HL-60/S4 (cell line): ENCODE measurements at regions not wholly inside any gene's neighbourhood (a gene's known extent, or its start where the extent isn't known, plus 50 kb on each side); places are given as distances from the start of the nearest gene placed in this dataset.

Experiments
- in situ Hi-C: fragments of 300-500 bp; cut with MboI; formaldehyde crosslinking; loops from 2 replicates; pipeline ENCODE4 v1.14.3; 2022; ENCODE audit warnings: low sequenced_read_pairs

DNA sequence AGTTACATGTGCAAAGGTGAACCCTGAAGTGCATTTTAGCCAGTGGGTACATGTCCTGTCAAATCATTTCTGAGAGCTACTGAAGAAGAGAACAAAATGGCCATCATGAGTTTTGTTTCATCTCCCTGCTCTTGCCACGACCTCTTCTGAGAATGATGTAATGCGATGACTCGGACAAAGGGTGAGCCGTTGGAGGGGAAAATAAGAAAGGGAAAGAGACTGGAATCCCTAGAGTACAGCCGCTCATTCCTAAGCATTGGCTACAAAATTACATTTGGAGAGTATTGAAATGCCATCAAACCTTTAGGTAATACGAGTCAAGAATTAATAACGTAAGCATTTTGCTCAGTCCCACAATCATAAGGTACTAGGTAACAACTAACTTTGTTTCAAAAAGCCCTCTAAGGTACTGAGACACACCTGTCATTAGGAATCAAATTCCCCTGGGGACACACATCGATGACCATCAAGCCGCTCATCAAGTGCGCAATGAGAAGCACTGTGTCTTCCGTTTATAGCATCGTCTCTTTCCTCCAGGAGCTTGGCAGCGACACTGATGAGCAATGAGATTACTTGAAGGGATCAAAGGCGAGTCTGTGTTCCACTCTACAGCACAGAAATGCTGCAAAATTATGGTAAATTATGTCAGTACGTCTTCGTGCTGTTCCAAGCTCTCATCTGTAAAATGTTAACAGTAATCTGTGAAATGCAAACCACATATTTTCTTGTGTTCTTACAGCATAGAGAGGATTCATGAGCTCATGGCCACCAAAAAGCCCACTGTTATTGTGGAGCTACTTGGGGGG lies 97.3 kb upstream of the PIEZO2 start:
- in situ Hi-C loops: no loop called here

DNA sequence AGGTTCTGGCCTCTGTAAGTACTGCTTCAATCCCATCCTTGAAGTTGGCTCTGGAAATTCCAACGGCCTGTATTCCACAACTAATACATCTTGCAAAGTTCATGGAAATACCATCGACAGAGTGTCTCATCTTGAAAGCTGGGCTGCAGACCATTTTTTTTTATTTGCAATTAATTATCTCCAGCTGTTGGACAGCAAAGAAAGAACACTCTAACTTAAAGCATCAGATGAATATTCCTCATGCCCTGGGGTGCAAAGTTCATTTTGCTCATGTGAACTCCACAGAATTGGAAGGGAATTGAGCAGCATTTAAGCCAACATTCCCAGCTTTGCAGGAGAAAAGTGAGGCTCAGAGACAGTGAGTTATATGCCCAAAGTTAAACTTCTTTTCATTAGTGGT lies 96.5 kb upstream of the PIEZO2 start:
- in situ Hi-C loops: no loop called here

DNA sequence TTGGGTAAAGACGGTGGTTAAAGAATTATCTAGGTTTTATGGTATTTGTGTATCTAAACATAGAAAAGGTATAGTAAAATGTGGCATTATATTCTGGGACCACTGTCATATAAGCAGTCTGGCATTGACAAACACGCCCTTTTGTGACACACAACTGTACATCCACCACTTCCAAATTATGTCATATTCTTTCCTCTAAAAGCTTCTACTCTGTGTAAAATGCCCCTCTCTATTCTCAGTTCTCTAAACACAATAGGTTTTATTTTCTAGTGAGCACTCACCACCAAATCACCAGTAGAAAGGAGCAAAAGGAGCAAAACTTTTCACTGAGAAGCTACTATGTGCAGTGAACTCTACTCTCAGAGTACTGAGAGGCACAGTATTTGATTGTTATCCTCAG lies 88.1 kb upstream of the PIEZO2 start:
- in situ Hi-C loops: no loop called here

DNA sequence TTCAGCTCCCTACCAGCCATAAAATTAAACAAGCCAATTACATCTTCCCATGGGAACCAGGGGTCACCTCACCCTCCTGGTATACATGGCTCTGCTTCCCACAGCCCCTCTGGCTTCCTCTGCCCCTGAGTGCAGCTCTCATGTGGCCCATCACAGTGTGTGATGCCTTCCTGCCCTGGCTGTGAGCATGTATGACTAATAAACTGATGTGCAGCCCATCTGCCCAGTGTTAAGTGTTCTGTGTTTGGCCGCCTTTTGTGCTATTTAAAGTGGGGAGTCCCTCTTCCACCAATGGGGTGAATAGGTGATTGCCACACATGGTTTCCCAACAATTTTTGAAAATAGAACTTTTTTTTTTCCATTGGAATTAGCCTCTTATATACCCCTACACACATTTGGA lies 87.7 kb upstream of the PIEZO2 start:
- in situ Hi-C loops: no loop called here

DNA sequence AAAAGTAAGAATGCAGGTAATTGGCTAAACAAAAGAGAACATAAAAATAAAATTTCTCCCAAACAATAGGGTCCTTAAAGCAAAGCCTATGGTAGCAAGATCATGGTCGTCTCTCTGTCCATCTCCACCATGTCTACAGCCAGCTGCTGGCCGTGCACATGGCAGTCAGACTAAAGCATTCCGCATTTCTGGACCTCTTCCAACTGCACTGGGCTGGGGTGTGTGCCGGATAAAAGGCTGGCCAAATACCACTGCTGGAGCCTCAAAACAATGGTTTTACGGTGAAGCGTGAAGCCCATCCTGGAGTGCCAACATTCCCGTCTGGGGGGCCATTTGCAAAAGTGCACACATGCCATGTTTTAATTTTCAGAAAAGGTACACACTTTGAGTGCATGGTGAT lies 74.8 kb upstream of the PIEZO2 start:
- in situ Hi-C loops: no loop called here

DNA sequence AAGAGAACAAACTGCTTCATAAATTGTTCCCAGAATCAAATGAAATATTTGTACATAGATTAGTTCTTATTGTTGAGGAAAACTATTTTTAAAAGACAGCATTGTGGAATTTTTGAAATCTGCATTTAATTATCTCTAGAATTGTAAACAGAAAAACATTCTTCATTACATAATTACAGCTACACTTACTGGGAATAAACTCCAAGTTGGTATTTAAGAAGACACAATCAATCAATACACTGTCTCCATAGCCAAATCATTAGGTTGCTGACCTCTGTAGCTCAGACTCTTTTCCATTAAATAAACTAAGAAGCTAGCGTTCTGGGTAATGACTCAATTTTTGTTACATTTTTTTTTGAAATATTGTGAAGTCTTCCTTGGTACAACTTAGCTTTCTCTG lies 70.2 kb upstream of the PIEZO2 start:
- in situ Hi-C loops: no loop called here

DNA sequence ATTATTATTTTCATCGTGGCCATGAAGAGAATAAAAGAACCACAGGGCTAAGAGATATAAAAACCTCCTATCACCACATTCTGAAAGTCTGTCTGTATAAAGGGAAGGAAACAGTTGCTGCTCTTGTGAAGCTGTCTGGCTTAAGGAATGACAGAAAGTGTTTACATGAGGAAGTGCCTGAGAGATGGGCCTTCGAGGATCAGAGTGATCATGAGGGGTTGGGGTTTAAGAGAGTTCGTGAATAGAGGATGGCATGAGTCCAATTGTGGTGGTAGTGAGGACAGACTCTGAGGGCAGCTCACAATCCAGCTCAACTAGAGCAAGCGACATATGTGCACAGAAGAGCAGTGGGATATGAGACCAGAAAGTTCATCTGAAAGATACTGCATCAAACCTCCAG lies 65.8 kb upstream of the PIEZO2 start:
- in situ Hi-C loops: no loop called here

DNA sequence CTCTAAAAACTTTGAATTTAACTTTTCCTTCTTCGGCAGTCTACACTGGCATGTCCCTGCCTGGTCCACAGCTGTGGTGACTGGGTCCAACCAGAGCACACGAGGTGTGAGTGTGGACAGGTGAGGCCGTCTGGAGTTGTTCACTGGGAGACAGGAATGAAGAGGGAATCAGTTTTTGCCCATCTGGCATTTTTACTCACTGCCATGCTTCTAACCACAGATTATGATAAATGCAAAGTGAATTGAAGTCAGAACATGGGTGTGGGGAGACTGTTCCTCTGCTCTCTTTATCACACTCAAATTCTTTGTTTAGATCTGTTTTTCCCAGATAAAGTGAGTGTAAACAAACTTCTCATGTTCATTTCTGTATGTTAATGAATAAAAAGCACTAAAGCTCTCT lies 54.7 kb upstream of the PIEZO2 start:
- in situ Hi-C loops: no loop called here

DNA sequence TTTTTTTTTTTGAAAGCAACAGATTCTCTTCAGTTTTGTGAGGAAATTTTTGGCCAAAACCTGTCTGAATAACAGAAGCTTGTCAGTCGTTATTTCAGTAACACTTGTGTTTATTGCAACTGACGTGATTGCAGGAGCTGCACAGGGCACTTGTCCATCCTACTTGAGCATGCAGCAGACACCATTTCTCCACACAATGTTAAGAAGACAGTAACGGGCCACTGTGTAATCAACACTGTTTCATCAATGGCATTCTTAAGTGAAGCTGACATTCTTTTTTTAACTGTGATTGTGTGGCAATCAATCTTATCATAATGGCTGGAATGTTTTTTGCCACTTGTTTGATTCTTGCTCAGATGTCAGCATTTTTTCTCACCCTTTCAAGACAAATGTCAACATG lies 50.1 kb upstream of the PIEZO2 start:
- in situ Hi-C loops: no loop called here
